ENCODE measurements at regions not wholly inside any gene's neighbourhood (a gene's known extent, or its start where the extent isn't known, plus 50 kb on each side); places are given as distances from the start of the nearest gene placed in this dataset.

GRCh38 chr18:57920036-57920435, 116.9 kb upstream of the ATP8B1 start:
- no peak for TF ChIP-seq EZH2 (IDR thresholded peaks at IDR 0.05; ENCODE audit: insufficient read depth, poor library complexity, severe bottlenecking)
- TF ChIP-seq EZH2phosphoT487 (IDR thresholded peaks at IDR 0.05; ENCODE audit: insufficient read depth, low read depth): no peak

Measured in GM23248 (cell line).